Ovary (tissue), 7 donors: ENCODE measurements at regions not wholly inside any gene's neighbourhood (a gene's known extent, or its start where the extent isn't known, plus 50 kb on each side); places are given as distances from the start of the nearest gene placed in this dataset.

Experiments used
- DNase-seq, 5 donors: peaks; one replicate each; pipeline ENCODE4 v3.0.0-alpha.2; 2019 to 2020
- H3K27ac ChIP-seq, 2 donors: fragments of 200-600 bp; one replicate each; pipeline versions ENCODE4 v1.5.1 to v1.8.0; 2019 to 2022
- H3K27me3 ChIP-seq: fragments of 200-600 bp; one replicate; pipeline ENCODE4 v1.8.0; 2022
- H3K36me3 ChIP-seq: fragments of 200-600 bp; sonication (generic); one replicate; pipeline ENCODE4 v1.5.1; 2019
- H3K4me1 ChIP-seq: one replicate; pipeline ENCODE4 v1.8.1; 2013; ENCODE audit warnings: mild to moderate bottlenecking, moderate library complexity; ENCODE audit not compliant: insufficient read depth
- H3K4me3 ChIP-seq: fragments of 200-600 bp; sonication (generic); one replicate; pipeline ENCODE4 v1.5.1; 2017
- H3K9me3 ChIP-seq, 2 donors: fragments of 200-600 bp in 1 of 2; sonication (generic) in 1 of 2; one replicate each; pipeline versions ENCODE4 v1.5.1 to v1.8.1; 2013 to 2019; ENCODE audit warnings: mild to moderate bottlenecking in 1 of 2, moderate library complexity in 1 of 2
- CTCF ChIP-seq, 3 donors: fragments of 450-650 bp in 2 of 3; fragments of 200-600 bp in 1 of 3; IDR thresholded peaks; one replicate each; pipeline versions ENCODE4 v1.5.1 to v1.8.0; 2016 to 2022; ENCODE audit warnings: antibody characterized with exemption in 3 of 3, mild to moderate bottlenecking in 1 of 3
- EP300 ChIP-seq: sonication (generic); formaldehyde crosslinking; IDR thresholded peaks from one replicate; pipeline ENCODE4 v1.6.1; 2017; ENCODE audit warnings: antibody characterized with exemption
- POLR2A ChIP-seq: fragments of 450-650 bp; IDR thresholded peaks from one replicate; pipeline ENCODE4 v1.6.1; 2017; ENCODE audit warnings: antibody characterized with exemption, mild to moderate bottlenecking, moderate library complexity
- WGBS, 3 donors: extraction: QIAGEN DNeasy Blood & Tissue Kit in 1 of 3; methylation state at CpG; one replicate each; pipeline versions ENCODE4 v1.1.5 to v1.1.7; 2013 to 2017; 5-methylcytosine and 5-hydroxymethylcytosine counted together
- intact Hi-C, 4 donors: fragments of 100-400 bp; cut with DNase I; formaldehyde crosslinking; loops; one replicate each; pipeline versions ENCODE4 v1.11.0 to v1.15.1; 2022 to 2023
- donor health status: DM: no; HTN: no; CAD: no; lungs with moderate emphysema.
- donor health status: DM: no; HTN: no; CAD: no.
- donor health status: Bipolar disorder and iron deficiency.
- donor health status: DM: no; HTN: no; CAD: no.
- donor health status: DM: yes; HTN: yes; CAD: no.

DNA sequence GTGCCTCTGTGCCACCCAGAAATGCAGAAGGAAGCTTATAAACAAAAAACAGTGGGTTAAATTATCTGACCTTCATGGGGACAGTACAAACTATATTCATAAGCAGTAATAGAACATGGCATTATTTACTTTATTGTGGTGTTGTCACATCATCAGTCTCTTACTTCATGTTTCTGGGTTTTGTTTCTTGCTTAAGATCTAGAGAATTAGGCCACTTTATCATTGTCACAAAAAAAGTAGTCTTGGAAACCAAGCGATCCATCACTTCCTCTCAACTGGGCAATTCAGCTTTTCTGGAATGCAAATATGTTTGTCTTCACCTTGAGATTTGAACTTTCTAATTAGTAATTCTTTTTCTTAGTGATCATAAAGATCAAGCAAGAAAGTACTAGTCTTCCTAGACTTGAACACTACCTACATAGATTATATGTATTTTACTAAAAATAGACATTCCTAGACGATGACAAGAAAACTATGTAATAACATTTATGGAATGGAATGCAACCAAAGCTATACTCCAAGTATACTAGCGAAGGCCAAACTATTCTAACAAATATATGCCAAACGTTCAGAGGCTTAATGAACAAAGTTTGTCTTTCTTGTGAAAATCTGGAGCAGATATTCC is 363.4 kb downstream of the DAD1 start:
- TF ChIP-seq POLR2A = no peak
- no peak for TF ChIP-seq CTCF (IDR thresholded peaks at IDR 0.05)
- TF ChIP-seq EP300 = no peak
- no peaks in the 10 kb centered on the region for H3K4me1 ChIP-seq
- H3K27ac ChIP-seq = no peak overlapping the region
- H3K36me3 ChIP-seq = no peaks in the 10 kb centered on the region
- WGBS, 3 donors = 19 to 32% (median 31%) methylated on average over 4 of the region's 4 CpGs
- no peaks in the 10 kb centered on the region for H3K9me3 ChIP-seq
- intact Hi-C loops = no loop called here
- H3K27me3 ChIP-seq = no peaks in the 10 kb centered on the region
- H3K4me3 ChIP-seq = no peak overlapping the region
- no peak for DNase-seq

- 41 to 55% (median 53%) methylated on average over 3 of the region's 3 CpGs for WGBS, 3 donors
- Histone ChIP-seq H3K27me3 (no peaks in the 10 kb centered on the region), H3K27ac (no peak overlapping the region), H3K4me3 (no peak overlapping the region), H3K4me1 (no peaks in the 10 kb centered on the region), H3K9me3 (no peaks in the 10 kb centered on the region), H3K36me3 (no peaks in the 10 kb centered on the region)
- intact Hi-C loops = no loop called here
- no peak for DNase-seq
- TF ChIP-seq EP300 (no peak), POLR2A (no peak), CTCF (IDR thresholded peaks at IDR 0.05) (no peak)
These were observed 367.5 kb downstream of the DAD1 start for GRCh38 chr14:22221508-22221907.

DNA sequence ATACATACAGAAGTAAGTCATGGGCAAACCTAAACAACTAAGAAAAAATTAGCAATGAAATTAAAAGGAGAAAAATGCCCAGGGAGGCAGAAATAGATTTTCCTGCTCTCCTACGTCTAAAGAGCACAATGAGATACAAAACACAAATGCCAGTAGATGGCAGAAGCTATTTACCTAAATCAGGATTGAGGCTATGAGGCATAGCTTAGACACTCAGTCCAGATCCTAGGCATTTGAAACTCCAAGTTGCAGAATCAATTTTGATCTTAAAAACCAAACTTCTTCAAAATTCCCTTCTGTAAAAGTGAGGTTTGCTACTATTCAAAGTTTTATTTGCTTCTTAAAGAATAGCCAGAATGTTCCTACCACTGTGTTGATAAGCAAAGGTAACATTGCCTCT is 368.6 kb downstream of the DAD1 start:
- Histone ChIP-seq H3K9me3 (no peaks in the 10 kb centered on the region), H3K27ac (no peak overlapping the region), H3K4me1 (no peaks in the 10 kb centered on the region), H3K4me3 (no peak overlapping the region), H3K27me3 (no peaks in the 10 kb centered on the region), H3K36me3 (no peaks in the 10 kb centered on the region)
- no peak for DNase-seq
- 8 to 17% (median 16%) methylated on average over 1 of the region's 1 CpG for WGBS, 3 donors
- intact Hi-C loops = no loop called here
- no peak for TF ChIP-seq POLR2A
- no peak for TF ChIP-seq EP300
- no peak for TF ChIP-seq CTCF (IDR thresholded peaks at IDR 0.05)

GRCh38 chr14:22218728-22219127 is 370.3 kb downstream of the DAD1 start:
- no peak for DNase-seq
- H3K4me1 ChIP-seq = no peaks in the 10 kb centered on the region
- no peak overlapping the region for H3K4me3 ChIP-seq
- H3K36me3 ChIP-seq = no peaks in the 10 kb centered on the region
- no peak overlapping the region for H3K27ac ChIP-seq
- TF ChIP-seq EP300 = no peak
- no peak for TF ChIP-seq CTCF (IDR thresholded peaks at IDR 0.05)
- no peak for TF ChIP-seq POLR2A
- H3K27me3 ChIP-seq = no peaks in the 10 kb centered on the region
- 72 to 92% (median 80%) methylated on average over 3 of the region's 3 CpGs for WGBS, 3 donors
- intact Hi-C loops = no loop called here
- no peaks in the 10 kb centered on the region for H3K9me3 ChIP-seq
